ENCODE measurements at regions not wholly inside any gene's neighbourhood (a gene's known extent, or its start where the extent isn't known, plus 50 kb on each side); places are given as distances from the start of the nearest gene placed in this dataset.

DNA sequence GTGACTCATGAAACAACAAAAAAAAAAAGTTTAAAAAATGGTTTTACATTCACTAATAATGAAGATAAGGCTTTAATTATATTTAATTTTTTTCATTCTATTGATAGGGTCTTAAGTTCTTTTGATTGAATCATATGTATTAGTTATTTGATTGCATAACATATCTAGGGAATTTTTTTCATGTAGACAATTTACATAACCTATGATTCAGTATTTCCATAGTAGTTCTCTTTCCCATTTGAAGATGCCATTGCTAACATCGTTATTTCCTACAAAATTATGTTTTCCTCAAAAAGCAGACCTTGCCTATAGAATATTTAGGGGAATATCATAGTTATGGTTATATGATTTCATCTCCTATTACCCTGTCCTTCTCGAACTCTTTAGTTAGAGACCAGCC, 463.4 kb downstream of the TFAP2B start:
- TF ChIP-seq CTCF (IDR thresholded peaks at IDR 0.05; ENCODE audit: insufficient read depth, low read depth, low read length) (no peak), EZH2 (IDR thresholded peaks at IDR 0.05; ENCODE audit: insufficient read depth, low read length) (no peak)
